GM23338 (cell line): ENCODE measurements at regions not wholly inside any gene's neighbourhood (a gene's known extent, or its start where the extent isn't known, plus 50 kb on each side); places are given as distances from the start of the nearest gene placed in this dataset.

Source experiments
- ATAC-seq: fragments of 200-7000 bp; cut with Tn5 transposase; 3 replicates; pipeline ENCODE4 v1.9.1; 2020
- DNase-seq: peaks from one replicate; pipeline ENCODE4 v3.0.0-alpha.2; 2015; ENCODE audit warnings: low spot score
- H2AFZ ChIP-seq: fragments of 200-600 bp; sonication (generic); 2 replicates; pipeline ENCODE4 v1.8.0; 2016; ENCODE audit warnings: antibody characterized with exemption, mild to moderate bottlenecking, moderate library complexity
- H3F3A ChIP-seq: fragments of 200-600 bp; sonication (generic); replicated peaks from 2 replicates; pipeline ENCODE4 v1.8.0; 2017; ENCODE audit warnings: antibody characterized with exemption, mixed run types, low read depth
- H3K27ac ChIP-seq: fragments of 200-600 bp; sonication (generic); 2 replicates; pipeline ENCODE4 v1.6.1; 2016; ENCODE audit warnings: low read depth
- H3K27me3 ChIP-seq: fragments of 200-600 bp; sonication (generic); 2 replicates; pipeline ENCODE4 v1.8.0; 2016; ENCODE audit warnings: mild to moderate bottlenecking, mixed run types, moderate library complexity; ENCODE audit not compliant: insufficient read depth
- H3K36me3 ChIP-seq: fragments of 200-600 bp; sonication (generic); 2 replicates; pipeline ENCODE4 v1.8.0; 2016; ENCODE audit warnings: mild to moderate bottlenecking; ENCODE audit not compliant: insufficient read depth
- H3K4me1 ChIP-seq: fragments of 200-600 bp; sonication (generic); 2 replicates; pipeline ENCODE4 v1.8.0; 2016; ENCODE audit warnings: mild to moderate bottlenecking, moderate library complexity; ENCODE audit not compliant: insufficient read depth
- H3K4me2 ChIP-seq: fragments of 200-600 bp; sonication (generic); 2 replicates; pipeline ENCODE4 v1.7.1; 2017; ENCODE audit warnings: mixed run types
- H3K4me3 ChIP-seq: fragments of 200-600 bp; sonication (generic); 2 replicates; pipeline ENCODE4 v1.6.1; 2016; ENCODE audit warnings: mixed run types
- H3K79me2 ChIP-seq: fragments of 200-600 bp; sonication (generic); replicated peaks from 2 replicates; pipeline ENCODE4 v1.8.0; 2017; ENCODE audit warnings: mild to moderate bottlenecking; ENCODE audit not compliant: insufficient read depth
- H3K9me2 ChIP-seq: fragments of 200-600 bp; sonication (generic); 2 replicates; pipeline ENCODE4 v1.8.0; 2017; ENCODE audit not compliant: insufficient read depth
- H4K20me1 ChIP-seq: fragments of 200-600 bp; sonication (generic); replicated peaks from 2 replicates; pipeline ENCODE4 v1.8.0; 2017; ENCODE audit warnings: mild to moderate bottlenecking; ENCODE audit not compliant: insufficient read depth
- H3K27ac Mint-ChIP-seq: 2 replicates; pipeline ENCODE4 v1.8.0; 2020; ENCODE audit warnings: inconsistent platforms, mild to moderate bottlenecking, moderate library complexity, mixed read lengths
- H3K27me3 Mint-ChIP-seq: 3 replicates; pipeline ENCODE4 v1.8.0; 2022; ENCODE audit warnings: low read depth, mild to moderate bottlenecking, moderate library complexity, mixed read lengths, inconsistent platforms; ENCODE audit not compliant: insufficient read depth, poor library complexity
- H3K36me3 Mint-ChIP-seq: 3 replicates; pipeline ENCODE4 v1.8.0; 2021; ENCODE audit warnings: low read depth, mild to moderate bottlenecking, inconsistent platforms, moderate library complexity, mixed read lengths
- H3K4me1 Mint-ChIP-seq: 3 replicates; pipeline ENCODE4 v1.8.0; 2020; ENCODE audit warnings: mild to moderate bottlenecking, inconsistent platforms, mixed read lengths
- H3K4me3 Mint-ChIP-seq: 3 replicates; pipeline ENCODE4 v1.8.0; 2021; ENCODE audit warnings: moderate library complexity, mild to moderate bottlenecking, inconsistent platforms, mixed read lengths
- H3K9me3 Mint-ChIP-seq: 3 replicates; pipeline ENCODE4 v1.8.0; 2020; ENCODE audit warnings: moderate library complexity, mild to moderate bottlenecking, inconsistent platforms, mixed read lengths
- CREB1 ChIP-seq: fragments of 250-450 bp; sonication (Bioruptor Pico); IDR thresholded peaks from 2 replicates; pipeline ENCODE4 v1.5.0; 2020; ENCODE audit warnings: low read depth, mild to moderate bottlenecking, moderate library complexity
- EZH2 ChIP-seq: fragments of 200-600 bp; sonication (generic); IDR thresholded peaks from one replicate; pipeline ENCODE4 v1.8.0; 2017; ENCODE audit warnings: antibody characterized with exemption, mild to moderate bottlenecking, low read depth; ENCODE audit not compliant: unreplicated experiment
- EZH2phosphoT487 ChIP-seq: fragments of 200-600 bp; sonication (generic); IDR thresholded peaks from one replicate; pipeline ENCODE4 v1.8.1; 2018; ENCODE audit warnings: antibody characterized with exemption; ENCODE audit not compliant: unreplicated experiment
- JUNB ChIP-seq: IDR thresholded peaks from one replicate; pipeline ENCODE4 v1.6.1; 2016; ENCODE audit warnings: antibody characterized with exemption; ENCODE audit not compliant: unreplicated experiment
- POLR2AphosphoS5 ChIP-seq: IDR thresholded peaks from 2 replicates; pipeline ENCODE4 v1.6.1; 2016; ENCODE audit warnings: antibody characterized with exemption, low read depth
- STAT1 ChIP-seq: IDR thresholded peaks from one replicate; pipeline ENCODE4 v1.6.1; 2016; ENCODE audit warnings: antibody characterized with exemption; ENCODE audit not compliant: unreplicated experiment
- ZNF114 ChIP-seq: fragments of 250-450 bp; sonication (Bioruptor Pico); IDR thresholded peaks from 2 replicates; pipeline ENCODE4 v1.5.0; 2020; ENCODE audit warnings: mild to moderate bottlenecking, moderate library complexity
- ZNF331 ChIP-seq: fragments of 250-450 bp; sonication (Bioruptor Pico); IDR thresholded peaks from 2 replicates; pipeline ENCODE4 v1.5.0; 2020; ENCODE audit warnings: low read depth, mild to moderate bottlenecking, moderate library complexity
- TF ChIP-seq, protein P1 (sequence below): IDR thresholded peaks from 2 replicates; pipeline ENCODE4 v1.6.1; 2016; ENCODE audit warnings: antibody characterized with exemption
- TF ChIP-seq, protein P2 (sequence below): IDR thresholded peaks from one replicate; pipeline ENCODE4 v1.6.1; 2018; ENCODE audit warnings: antibody characterized with exemption; ENCODE audit not compliant: unreplicated experiment
- TF ChIP-seq, protein P3 (sequence below): fragments of 250-450 bp; sonication (Bioruptor Pico); IDR thresholded peaks from 2 replicates; pipeline ENCODE4 v1.5.0; 2020; ENCODE audit warnings: mild to moderate bottlenecking, moderate library complexity

DNA sequence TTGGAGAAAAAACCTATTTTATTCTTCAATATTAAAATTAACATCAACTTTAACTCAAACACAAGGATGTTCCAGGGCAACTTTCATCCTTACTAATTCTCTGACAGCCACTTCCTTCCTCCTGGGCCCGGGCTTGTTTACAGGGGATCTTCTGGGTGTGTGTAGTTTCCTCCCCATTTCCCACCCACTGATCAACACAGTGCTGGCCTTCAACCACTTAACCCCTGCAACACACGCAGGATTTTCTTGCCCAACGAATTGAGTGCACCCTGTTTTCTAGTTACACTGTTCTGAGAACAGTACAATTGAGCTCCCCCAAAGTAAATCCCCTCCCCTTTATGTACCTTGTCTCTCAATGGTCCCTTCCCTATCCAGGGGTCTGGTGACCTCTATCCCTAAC lies 83.1 kb upstream of the RANBP3L start:
- Mint-ChIP-seq H3K9me3 (no peaks in the 10 kb centered on the region), H3K36me3 (no peaks in the 10 kb centered on the region), H3K4me1 (peaks cover 7% of the 10 kb centered on the region; the same call in 2 of the 3 replicates), H3K27ac (no peak overlapping the region), H3K27me3 (peaks cover 1% of the 10 kb centered on the region), H3K4me3 (no peak overlapping the region)
- H3K79me2 ChIP-seq: no peaks in the 10 kb centered on the region
- peaks cover 4% of the 10 kb centered on the region; the same call in 1 of the 2 replicates for H3K4me1 ChIP-seq
- no peak overlapping the region for H3K4me2 ChIP-seq
- ATAC-seq (no peak), DNase-seq (no peak)
- H4K20me1 ChIP-seq: no peaks in the 10 kb centered on the region
- H3K27me3 ChIP-seq: no peaks in the 10 kb centered on the region
- H3K4me3 ChIP-seq: no peak overlapping the region
- H3K27ac ChIP-seq: no peak overlapping the region
- H3K9me2 ChIP-seq: 0 out of 2 replicates have a peak, but pooled peaks cover 3% of the 10 kb centered on the region
- H2AFZ ChIP-seq: no peak overlapping the region
- TF ChIP-seq, protein P1, sequence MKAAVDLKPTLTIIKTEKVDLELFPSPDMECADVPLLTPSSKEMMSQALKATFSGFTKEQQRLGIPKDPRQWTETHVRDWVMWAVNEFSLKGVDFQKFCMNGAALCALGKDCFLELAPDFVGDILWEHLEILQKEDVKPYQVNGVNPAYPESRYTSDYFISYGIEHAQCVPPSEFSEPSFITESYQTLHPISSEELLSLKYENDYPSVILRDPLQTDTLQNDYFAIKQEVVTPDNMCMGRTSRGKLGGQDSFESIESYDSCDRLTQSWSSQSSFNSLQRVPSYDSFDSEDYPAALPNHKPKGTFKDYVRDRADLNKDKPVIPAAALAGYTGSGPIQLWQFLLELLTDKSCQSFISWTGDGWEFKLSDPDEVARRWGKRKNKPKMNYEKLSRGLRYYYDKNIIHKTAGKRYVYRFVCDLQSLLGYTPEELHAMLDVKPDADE: no peak
- no peak for TF ChIP-seq STAT1
- no peak for TF ChIP-seq JUNB
- TF ChIP-seq, protein P2, sequence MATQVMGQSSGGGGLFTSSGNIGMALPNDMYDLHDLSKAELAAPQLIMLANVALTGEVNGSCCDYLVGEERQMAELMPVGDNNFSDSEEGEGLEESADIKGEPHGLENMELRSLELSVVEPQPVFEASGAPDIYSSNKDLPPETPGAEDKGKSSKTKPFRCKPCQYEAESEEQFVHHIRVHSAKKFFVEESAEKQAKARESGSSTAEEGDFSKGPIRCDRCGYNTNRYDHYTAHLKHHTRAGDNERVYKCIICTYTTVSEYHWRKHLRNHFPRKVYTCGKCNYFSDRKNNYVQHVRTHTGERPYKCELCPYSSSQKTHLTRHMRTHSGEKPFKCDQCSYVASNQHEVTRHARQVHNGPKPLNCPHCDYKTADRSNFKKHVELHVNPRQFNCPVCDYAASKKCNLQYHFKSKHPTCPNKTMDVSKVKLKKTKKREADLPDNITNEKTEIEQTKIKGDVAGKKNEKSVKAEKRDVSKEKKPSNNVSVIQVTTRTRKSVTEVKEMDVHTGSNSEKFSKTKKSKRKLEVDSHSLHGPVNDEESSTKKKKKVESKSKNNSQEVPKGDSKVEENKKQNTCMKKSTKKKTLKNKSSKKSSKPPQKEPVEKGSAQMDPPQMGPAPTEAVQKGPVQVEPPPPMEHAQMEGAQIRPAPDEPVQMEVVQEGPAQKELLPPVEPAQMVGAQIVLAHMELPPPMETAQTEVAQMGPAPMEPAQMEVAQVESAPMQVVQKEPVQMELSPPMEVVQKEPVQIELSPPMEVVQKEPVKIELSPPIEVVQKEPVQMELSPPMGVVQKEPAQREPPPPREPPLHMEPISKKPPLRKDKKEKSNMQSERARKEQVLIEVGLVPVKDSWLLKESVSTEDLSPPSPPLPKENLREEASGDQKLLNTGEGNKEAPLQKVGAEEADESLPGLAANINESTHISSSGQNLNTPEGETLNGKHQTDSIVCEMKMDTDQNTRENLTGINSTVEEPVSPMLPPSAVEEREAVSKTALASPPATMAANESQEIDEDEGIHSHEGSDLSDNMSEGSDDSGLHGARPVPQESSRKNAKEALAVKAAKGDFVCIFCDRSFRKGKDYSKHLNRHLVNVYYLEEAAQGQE: no peak
- TF ChIP-seq EZH2phosphoT487: no peak
- no peak for TF ChIP-seq ZNF331 (CRISPR knock-in tag)
- TF ChIP-seq EZH2: no peak
- no peak for TF ChIP-seq ZNF114
- no peak for TF ChIP-seq POLR2AphosphoS5
- no peak for TF ChIP-seq CREB1 (CRISPR knock-in tag)
- TF ChIP-seq, protein P3, sequence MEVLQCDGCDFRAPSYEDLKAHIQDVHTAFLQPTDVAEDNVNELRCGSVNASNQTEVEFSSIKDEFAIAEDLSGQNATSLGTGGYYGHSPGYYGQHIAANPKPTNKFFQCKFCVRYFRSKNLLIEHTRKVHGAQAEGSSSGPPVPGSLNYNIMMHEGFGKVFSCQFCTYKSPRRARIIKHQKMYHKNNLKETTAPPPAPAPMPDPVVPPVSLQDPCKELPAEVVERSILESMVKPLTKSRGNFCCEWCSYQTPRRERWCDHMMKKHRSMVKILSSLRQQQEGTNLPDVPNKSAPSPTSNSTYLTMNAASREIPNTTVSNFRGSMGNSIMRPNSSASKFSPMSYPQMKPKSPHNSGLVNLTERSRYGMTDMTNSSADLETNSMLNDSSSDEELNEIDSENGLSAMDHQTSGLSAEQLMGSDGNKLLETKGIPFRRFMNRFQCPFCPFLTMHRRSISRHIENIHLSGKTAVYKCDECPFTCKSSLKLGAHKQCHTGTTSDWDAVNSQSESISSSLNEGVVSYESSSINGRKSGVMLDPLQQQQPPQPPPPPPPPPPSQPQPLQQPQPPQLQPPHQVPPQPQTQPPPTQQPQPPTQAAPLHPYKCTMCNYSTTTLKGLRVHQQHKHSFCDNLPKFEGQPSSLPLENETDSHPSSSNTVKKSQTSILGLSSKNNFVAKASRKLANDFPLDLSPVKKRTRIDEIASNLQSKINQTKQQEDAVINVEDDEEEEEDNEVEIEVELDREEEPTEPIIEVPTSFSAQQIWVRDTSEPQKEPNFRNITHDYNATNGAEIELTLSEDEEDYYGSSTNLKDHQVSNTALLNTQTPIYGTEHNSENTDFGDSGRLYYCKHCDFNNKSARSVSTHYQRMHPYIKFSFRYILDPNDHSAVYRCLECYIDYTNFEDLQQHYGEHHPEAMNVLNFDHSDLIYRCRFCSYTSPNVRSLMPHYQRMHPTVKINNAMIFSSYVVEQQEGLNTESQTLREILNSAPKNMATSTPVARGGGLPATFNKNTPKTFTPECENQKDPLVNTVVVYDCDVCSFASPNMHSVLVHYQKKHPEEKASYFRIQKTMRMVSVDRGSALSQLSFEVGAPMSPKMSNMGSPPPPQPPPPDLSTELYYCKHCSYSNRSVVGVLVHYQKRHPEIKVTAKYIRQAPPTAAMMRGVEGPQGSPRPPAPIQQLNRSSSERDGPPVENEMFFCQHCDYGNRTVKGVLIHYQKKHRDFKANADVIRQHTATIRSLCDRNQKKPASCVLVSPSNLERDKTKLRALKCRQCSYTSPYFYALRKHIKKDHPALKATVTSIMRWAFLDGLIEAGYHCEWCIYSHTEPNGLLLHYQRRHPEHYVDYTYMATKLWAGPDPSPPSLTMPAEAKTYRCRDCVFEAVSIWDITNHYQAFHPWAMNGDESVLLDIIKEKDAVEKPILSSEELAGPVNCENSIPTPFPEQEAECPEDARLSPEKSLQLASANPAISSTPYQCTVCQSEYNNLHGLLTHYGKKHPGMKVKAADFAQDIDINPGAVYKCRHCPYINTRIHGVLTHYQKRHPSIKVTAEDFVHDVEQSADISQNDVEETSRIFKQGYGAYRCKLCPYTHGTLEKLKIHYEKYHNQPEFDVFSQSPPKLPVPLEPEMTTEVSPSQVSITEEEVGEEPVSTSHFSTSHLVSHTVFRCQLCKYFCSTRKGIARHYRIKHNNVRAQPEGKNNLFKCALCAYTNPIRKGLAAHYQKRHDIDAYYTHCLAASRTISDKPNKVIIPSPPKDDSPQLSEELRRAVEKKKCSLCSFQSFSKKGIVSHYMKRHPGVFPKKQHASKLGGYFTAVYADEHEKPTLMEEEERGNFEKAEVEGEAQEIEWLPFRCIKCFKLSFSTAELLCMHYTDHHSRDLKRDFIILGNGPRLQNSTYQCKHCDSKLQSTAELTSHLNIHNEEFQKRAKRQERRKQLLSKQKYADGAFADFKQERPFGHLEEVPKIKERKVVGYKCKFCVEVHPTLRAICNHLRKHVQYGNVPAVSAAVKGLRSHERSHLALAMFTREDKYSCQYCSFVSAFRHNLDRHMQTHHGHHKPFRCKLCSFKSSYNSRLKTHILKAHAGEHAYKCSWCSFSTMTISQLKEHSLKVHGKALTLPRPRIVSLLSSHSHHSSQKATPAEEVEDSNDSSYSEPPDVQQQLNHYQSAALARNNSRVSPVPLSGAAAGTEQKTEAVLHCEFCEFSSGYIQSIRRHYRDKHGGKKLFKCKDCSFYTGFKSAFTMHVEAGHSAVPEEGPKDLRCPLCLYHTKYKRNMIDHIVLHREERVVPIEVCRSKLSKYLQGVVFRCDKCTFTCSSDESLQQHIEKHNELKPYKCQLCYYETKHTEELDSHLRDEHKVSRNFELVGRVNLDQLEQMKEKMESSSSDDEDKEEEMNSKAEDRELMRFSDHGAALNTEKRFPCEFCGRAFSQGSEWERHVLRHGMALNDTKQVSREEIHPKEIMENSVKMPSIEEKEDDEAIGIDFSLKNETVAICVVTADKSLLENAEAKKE (CRISPR knock-in tag): no peak
- no peaks in the 10 kb centered on the region for H3K36me3 ChIP-seq
- H3F3A ChIP-seq: no peaks in the 10 kb centered on the region
